Keratinocyte (primary cell): ENCODE measurements at regions not wholly inside any gene's neighbourhood (a gene's known extent, or its start where the extent isn't known, plus 50 kb on each side); places are given as distances from the start of the nearest gene placed in this dataset.

Source experiments
- DNase-seq: peaks from one replicate; pipeline ENCODE4 v3.0.0-alpha.2; 2011; ENCODE audit warnings: low read depth, missing footprints, low spot score
- FAIRE-seq: peaks from 2 replicates; lab custom pipeline; 2011; peaks lifted over from hg19 to GRCh38; lab: Jason Lieb, UNC
- H2AFZ ChIP-seq: 2 replicates; pipeline ENCODE4 v1.6.0; 2012; ENCODE audit warnings: low read length, control low read depth, inconsistent platforms; ENCODE audit not compliant: control insufficient read depth
- H3K27ac ChIP-seq: 2 replicates; pipeline ENCODE4 v1.5.1; 2011; ENCODE audit warnings: low read length; ENCODE audit not compliant: control insufficient read depth, insufficient read depth
- H3K27me3 ChIP-seq: 3 replicates; pipeline ENCODE4 v1.6.0; 2011; ENCODE audit warnings: low read length; ENCODE audit not compliant: control insufficient read depth, insufficient read depth; ENCODE audit errors: extremely low read depth
- H3K36me3 ChIP-seq, 2 experiments: 2 replicates in 1 of 2; 3 replicates in 1 of 2; pipeline ENCODE4 v1.5.1; 2011; ENCODE audit warnings: low read length in 2 of 2, mild to moderate bottlenecking in 1 of 2; ENCODE audit not compliant: control insufficient read depth in 2 of 2, insufficient read depth in 2 of 2; ENCODE audit errors: extremely low read depth in 1 of 2
- H3K4me1 ChIP-seq: 3 replicates; pipeline ENCODE4 v1.5.1; 2011; ENCODE audit warnings: low read length; ENCODE audit not compliant: control insufficient read depth, insufficient read depth; ENCODE audit errors: extremely low read depth
- H3K4me2 ChIP-seq: 3 replicates; pipeline ENCODE4 v1.6.0; 2011; ENCODE audit warnings: low read depth, low read length; ENCODE audit not compliant: control insufficient read depth, insufficient read depth; ENCODE audit errors: extremely low read depth
- H3K4me3 ChIP-seq, 3 experiments: fragments of 200-600 bp in 1 of 3; sonication (generic) in 1 of 3; 2 replicates in 2 of 3; 3 replicates in 1 of 3; pipeline ENCODE4 v1.5.1; 2011 to 2016; ENCODE audit warnings: low read length in 3 of 3, mild to moderate bottlenecking in 3 of 3, control low read depth in 2 of 3, inconsistent platforms in 1 of 3, low read depth in 1 of 3, mixed read lengths in 1 of 3, mixed run types in 1 of 3, moderate library complexity in 1 of 3; ENCODE audit not compliant: control insufficient read depth in 2 of 3, insufficient read depth in 2 of 3; ENCODE audit errors: extremely low read depth in 1 of 3
- H3K79me2 ChIP-seq: 2 replicates; pipeline ENCODE4 v1.6.0; 2012; ENCODE audit warnings: low read length; ENCODE audit not compliant: control insufficient read depth, insufficient read depth
- H3K9ac ChIP-seq: 3 replicates; pipeline ENCODE4 v1.6.0; 2011; ENCODE audit warnings: low read length; ENCODE audit not compliant: control insufficient read depth, insufficient read depth; ENCODE audit errors: extremely low read depth
- H3K9me1 ChIP-seq: 3 replicates; pipeline ENCODE4 v1.6.0; 2011; ENCODE audit warnings: low read length; ENCODE audit not compliant: control insufficient read depth, insufficient read depth; ENCODE audit errors: extremely low read depth
- H3K9me3 ChIP-seq: 2 replicates; pipeline ENCODE4 v1.5.1; 2012; ENCODE audit warnings: low read depth, low read length; ENCODE audit not compliant: control insufficient read depth
- H4K20me1 ChIP-seq: 3 replicates; pipeline ENCODE4 v1.6.0; 2011; ENCODE audit warnings: low read length; ENCODE audit not compliant: control insufficient read depth, insufficient read depth; ENCODE audit errors: extremely low read depth
- CTCF ChIP-seq, 3 experiments: IDR thresholded peaks in 1 of 3; conservative IDR thresholded peaks in 1 of 3; optimal IDR thresholded peaks in 1 of 3; 2 replicates in 2 of 3; 3 replicates in 1 of 3; pipeline versions ENCODE3 to v1.5.1; 2011; ENCODE audit warnings: low read length in 3 of 3, mild to moderate bottlenecking in 3 of 3, moderate library complexity in 2 of 3, control low read depth in 1 of 3, inconsistent platforms in 1 of 3; ENCODE audit not compliant: insufficient read depth in 2 of 3; ENCODE audit errors: extremely low read depth in 1 of 3
- EZH2 ChIP-seq: IDR thresholded peaks from one replicate; pipeline ENCODE4 v1.6.1; 2012; ENCODE audit warnings: inconsistent platforms, mild to moderate bottlenecking, low read length, moderate library complexity
- dilution Hi-C: fragments of 300-500 bp; cut with MboI; formaldehyde crosslinking; loops from one replicate; pipeline ENCODE4 v1.7.0; 2020; ENCODE audit warnings: low sequenced_read_pairs; ENCODE audit not compliant: extremely low pct_ligation_motif_present

GRCh38 chr3:109835958-109836357 lies 498.6 kb upstream of the DPPA4 start:
- Histone ChIP-seq H3K9me3 (no peaks in the 10 kb centered on the region), H3K27me3 (no peaks in the 10 kb centered on the region), H3K79me2 (no peaks in the 10 kb centered on the region), H3K4me1 (no peaks in the 10 kb centered on the region), H3K9me1 (no peaks in the 10 kb centered on the region), H3K9ac (no peak overlapping the region), H3K4me3 (no peak overlapping the region), H4K20me1 (no peaks in the 10 kb centered on the region), H3K36me3 (no peaks in the 10 kb centered on the region), H3K27ac (no peak overlapping the region), H2AFZ (no peak overlapping the region), H3K4me2 (no peak overlapping the region)
- DNase-seq (no peak), FAIRE-seq (no peak)
- dilution Hi-C loops = no loop called here
- TF ChIP-seq CTCF (optimal IDR thresholded peaks at IDR 0.05 in 1 of 3, IDR thresholded peaks at IDR 0.05 in 1 of 3, conservative IDR thresholded peaks at IDR 0.05 in 1 of 3; ENCODE audit: extremely low read depth in 1 of 3, insufficient read depth in 2 of 3, low read length in 3 of 3) (no peak), EZH2 (no peak)

GRCh38 chr3:109851854-109852253 lies 514.5 kb upstream of the DPPA4 start:
- FAIRE-seq (no peak), DNase-seq (no peak)
- H4K20me1 ChIP-seq = no peaks in the 10 kb centered on the region
- H3K27ac ChIP-seq = no peak overlapping the region
- H3K9ac ChIP-seq = no peak overlapping the region
- no peak for TF ChIP-seq EZH2
- TF ChIP-seq CTCF (optimal IDR thresholded peaks at IDR 0.05 in 1 of 3, IDR thresholded peaks at IDR 0.05 in 1 of 3, conservative IDR thresholded peaks at IDR 0.05 in 1 of 3; ENCODE audit: extremely low read depth in 1 of 3, insufficient read depth in 2 of 3, low read length in 3 of 3) = no peak
- dilution Hi-C loops = no loop called here
- H3K4me2 ChIP-seq = no peak overlapping the region
- H3K9me1 ChIP-seq = no peaks in the 10 kb centered on the region
- no peaks in the 10 kb centered on the region for H3K4me1 ChIP-seq
- no peak overlapping the region for H2AFZ ChIP-seq
- no peaks in the 10 kb centered on the region for H3K36me3 ChIP-seq
- H3K9me3 ChIP-seq = no peaks in the 10 kb centered on the region
- no peaks in the 10 kb centered on the region for H3K79me2 ChIP-seq
- H3K4me3 ChIP-seq = no peak overlapping the region
- H3K27me3 ChIP-seq = no peaks in the 10 kb centered on the region
